Ascending aorta (tissue), 2 donors: ENCODE measurements at regions not wholly inside any gene's neighbourhood (a gene's known extent, or its start where the extent isn't known, plus 50 kb on each side); places are given as distances from the start of the nearest gene placed in this dataset.
"Not testable (repeated sequence)": the region's sequence is repeated elsewhere in the genome, so short reads cannot be mapped to it uniquely, and the experiment has no call there.

Experiments
- DNase-seq, 2 donors: peaks; one replicate each; pipeline ENCODE4 v3.0.0-alpha.2; 2019; ENCODE audit warnings: low spot score in 2 of 2
- H3K27ac ChIP-seq, 2 donors: fragments of 200-600 bp; sonication (generic); one replicate each; pipeline ENCODE4 v1.5.1; 2016 to 2017; ENCODE audit warnings: mild to moderate bottlenecking in 1 of 2
- H3K27me3 ChIP-seq: fragments of 200-600 bp; sonication (generic); one replicate; pipeline ENCODE4 v1.5.1; 2017
- H3K36me3 ChIP-seq, 2 donors: fragments of 200-600 bp; sonication (generic); one replicate each; pipeline ENCODE4 v1.5.1; 2016
- H3K4me1 ChIP-seq, 2 donors: fragments of 200-600 bp; sonication (generic); one replicate each; pipeline ENCODE4 v1.5.1; 2016 to 2017; ENCODE audit warnings: mild to moderate bottlenecking in 1 of 2
- H3K4me3 ChIP-seq, 2 donors: fragments of 200-600 bp; sonication (generic); one replicate each; pipeline ENCODE4 v1.5.1; 2016 to 2017; ENCODE audit warnings: mild to moderate bottlenecking in 1 of 2
- H3K9me3 ChIP-seq, 2 donors: fragments of 200-600 bp; sonication (generic); one replicate each; pipeline ENCODE4 v1.5.1; 2016
- CTCF ChIP-seq, 3 experiments: fragments of 200-600 bp in 2 of 3; fragments of 450-650 bp in 1 of 3; sonication (generic) in 2 of 3; IDR thresholded peaks; one replicate each; pipeline ENCODE4 v1.5.1; 2016 to 2019; ENCODE audit warnings: antibody characterized with exemption in 3 of 3, mild to moderate bottlenecking in 1 of 3, moderate library complexity in 1 of 3
- intact Hi-C: fragments of 100-400 bp; cut with DNase I; formaldehyde crosslinking; loops from one replicate; pipeline ENCODE4 v1.15.1; 2023

GRCh38 chr1:121097127-121097866, 86.8 kb downstream of the FAM72B start:
- peak overlapping the region in 1 of 2 donors; percentile 79 for H3K27ac ChIP-seq
- H3K4me3 ChIP-seq = peak overlapping the region; percentile 53 to 67

GRCh38 chr1:121097867-121098215, 86.3 kb downstream of the FAM72B start:
- Histone ChIP-seq H3K27ac (peak overlapping the region in 1 of 2 donors; percentile 79), H3K4me3 (peak overlapping the region; percentile 53 to 67)
- H3K4me1 ChIP-seq, intact Hi-C loops, H3K36me3 ChIP-seq, H3K9me3 ChIP-seq, H3K27me3 ChIP-seq: not testable (repeated sequence)
- peak in 1 of 2 donors; percentile 63 for DNase-seq

More at GRCh38 chr1:121097127-121097866, 86.8 kb downstream of the FAM72B start:
- peak; percentile 39 to 90 for DNase-seq
- H3K9me3 ChIP-seq, H3K27me3 ChIP-seq, intact Hi-C loops, H3K4me1 ChIP-seq, H3K36me3 ChIP-seq: not testable (repeated sequence)
- peak; percentile 69 to 84 (median 75) for TF ChIP-seq CTCF (IDR thresholded peaks at IDR 0.05)

DNA sequence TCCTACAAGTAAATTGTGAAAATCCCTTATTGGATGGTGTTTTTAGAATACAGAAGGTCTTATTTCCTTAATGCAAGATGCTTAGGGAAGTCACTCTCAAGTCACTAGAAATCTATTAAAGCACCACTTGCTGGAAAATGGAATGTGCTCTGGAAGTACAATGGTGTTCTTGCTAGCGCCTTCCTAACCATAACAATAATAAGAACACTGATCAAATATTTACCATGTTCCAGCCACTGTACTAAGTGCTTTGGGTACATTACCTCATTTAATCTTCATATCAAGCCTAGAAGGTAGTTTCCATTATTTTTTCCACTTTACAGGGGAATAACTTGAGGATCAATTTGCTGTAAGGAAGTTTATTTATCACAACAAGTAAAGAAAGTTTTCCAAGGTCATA, 75.1 kb downstream of the FAM72B start:
- H3K27me3 ChIP-seq, H3K4me3 ChIP-seq, H3K9me3 ChIP-seq, H3K36me3 ChIP-seq, DNase-seq, intact Hi-C loops, H3K27ac ChIP-seq, H3K4me1 ChIP-seq: not testable (repeated sequence)

GRCh38 chr1:121116522-121117297, 67.4 kb downstream of the FAM72B start:
- Histone ChIP-seq H3K4me3 (peak overlapping the region; percentile 16 to 63), H3K27ac (peak overlapping the region in 1 of 2 donors; percentile 75)
- H3K36me3 ChIP-seq, H3K9me3 ChIP-seq, DNase-seq, H3K4me1 ChIP-seq, H3K27me3 ChIP-seq, intact Hi-C loops: not testable (repeated sequence)

- peak overlapping the region in 1 of 2 donors; percentile 75 for H3K27ac ChIP-seq
- intact Hi-C loops, H3K27me3 ChIP-seq, H3K9me3 ChIP-seq, DNase-seq, H3K4me1 ChIP-seq, H3K36me3 ChIP-seq: not testable (repeated sequence)
- peak overlapping the region; percentile 16 to 63 for H3K4me3 ChIP-seq
These were observed 66.9 kb downstream of the FAM72B start for GRCh38 chr1:121117298-121117611.

GRCh38 chr1:121117622-121118479, 66.3 kb downstream of the FAM72B start:
- not testable (repeated sequence) for H3K36me3 ChIP-seq

More at GRCh38 chr1:121117622-121118479, 66.3 kb downstream of the FAM72B start:
- DNase-seq = peak in 1 of 2 donors; percentile 62
- intact Hi-C loops, H3K9me3 ChIP-seq, H3K27me3 ChIP-seq, H3K4me1 ChIP-seq: not testable (repeated sequence)
- H3K27ac ChIP-seq = peak overlapping the region; percentile 56 to 86
- H3K4me3 ChIP-seq = peak overlapping the region; percentile 26 to 72
